Activated naive CD8-positive, alpha-beta T cell treated with anti-CD3 and anti-CD28 coated beads for 36 hours (primary cell): ENCODE measurements at regions not wholly inside any gene's neighbourhood (a gene's known extent, or its start where the extent isn't known, plus 50 kb on each side); places are given as distances from the start of the nearest gene placed in this dataset.

Source experiments
- DNase-seq: peaks from one replicate; pipeline ENCODE4 v3.0.0; 2021
- H3K27ac Mint-ChIP-seq: one replicate; pipeline ENCODE4 v1.8.0; 2022; ENCODE audit warnings: mild to moderate bottlenecking, moderate library complexity, mixed read lengths
- H3K27me3 Mint-ChIP-seq: one replicate; pipeline ENCODE4 v1.8.0; 2022; ENCODE audit warnings: mild to moderate bottlenecking, mixed read lengths
- H3K36me3 Mint-ChIP-seq: one replicate; pipeline ENCODE4 v1.8.0; 2021; ENCODE audit warnings: mild to moderate bottlenecking, mixed read lengths
- H3K4me1 Mint-ChIP-seq: one replicate; pipeline ENCODE4 v1.8.0; 2021; ENCODE audit warnings: mixed read lengths
- H3K4me3 Mint-ChIP-seq: one replicate; pipeline ENCODE4 v1.8.0; 2022; ENCODE audit warnings: mild to moderate bottlenecking, moderate library complexity, mixed read lengths
- H3K9me3 Mint-ChIP-seq: one replicate; pipeline ENCODE4 v1.8.0; 2022; ENCODE audit warnings: mixed read lengths

- Mint-ChIP-seq H3K27me3 (no peaks in the 10 kb centered on the region), H3K4me3 (no peak overlapping the region), H3K36me3 (no peaks in the 10 kb centered on the region), H3K9me3 (no peaks in the 10 kb centered on the region), H3K4me1 (peaks cover 7% of the 10 kb centered on the region), H3K27ac (no peak overlapping the region)
- no peak for DNase-seq
These were observed 71.8 kb downstream of the MYCN start for GRCh38 chr2:16012029-16012596.

- no peak overlapping the region for H3K27ac Mint-ChIP-seq
- no peaks in the 10 kb centered on the region for H3K36me3 Mint-ChIP-seq
- peaks cover 7% of the 10 kb centered on the region for H3K4me1 Mint-ChIP-seq
- no peak for DNase-seq
- no peaks in the 10 kb centered on the region for H3K9me3 Mint-ChIP-seq
- H3K4me3 Mint-ChIP-seq, result no peak overlapping the region
- no peaks in the 10 kb centered on the region for H3K27me3 Mint-ChIP-seq
These were observed 71.2 kb downstream of the MYCN start for GRCh38 chr2:16011621-16011960.

- Mint-ChIP-seq H3K9me3 (no peaks in the 10 kb centered on the region), H3K27ac (no peak overlapping the region), H3K27me3 (no peaks in the 10 kb centered on the region), H3K4me1 (peaks cover 7% of the 10 kb centered on the region), H3K4me3 (no peak overlapping the region), H3K36me3 (no peaks in the 10 kb centered on the region)
- DNase-seq, result no peak
These were observed 70.7 kb downstream of the MYCN start for GRCh38 chr2:16010951-16011620.

GRCh38 chr2:16010011-16010410 lies 69.7 kb downstream of the MYCN start:
- Mint-ChIP-seq H3K27ac (no peak overlapping the region), H3K4me1 (peaks cover 7% of the 10 kb centered on the region), H3K27me3 (no peaks in the 10 kb centered on the region), H3K9me3 (no peaks in the 10 kb centered on the region), H3K36me3 (no peaks in the 10 kb centered on the region), H3K4me3 (no peak overlapping the region)
- DNase-seq, result no peak

DNA sequence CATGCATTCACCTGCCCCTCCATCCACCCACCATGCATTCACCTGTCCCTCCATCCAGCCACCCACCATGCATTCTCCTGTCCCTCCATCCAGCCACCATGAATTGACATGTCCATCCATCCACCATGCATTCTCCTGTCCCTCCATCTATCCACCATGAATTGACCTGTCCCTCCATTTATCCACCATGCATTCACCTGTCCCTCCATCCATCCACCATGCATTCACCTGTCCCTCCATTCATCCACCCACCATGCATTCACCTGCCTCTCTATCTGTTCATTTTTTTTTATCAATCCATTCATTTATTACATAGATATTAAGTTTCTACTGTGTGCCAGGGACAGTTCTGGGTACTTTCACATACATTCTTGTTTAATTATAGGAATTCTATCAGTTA lies 69.2 kb downstream of the MYCN start:
- Mint-ChIP-seq H3K9me3 (no peaks in the 10 kb centered on the region), H3K36me3 (no peaks in the 10 kb centered on the region), H3K4me3 (no peak overlapping the region), H3K4me1 (peaks cover 7% of the 10 kb centered on the region), H3K27me3 (no peaks in the 10 kb centered on the region), H3K27ac (no peak overlapping the region)
- DNase-seq, result no peak

DNA sequence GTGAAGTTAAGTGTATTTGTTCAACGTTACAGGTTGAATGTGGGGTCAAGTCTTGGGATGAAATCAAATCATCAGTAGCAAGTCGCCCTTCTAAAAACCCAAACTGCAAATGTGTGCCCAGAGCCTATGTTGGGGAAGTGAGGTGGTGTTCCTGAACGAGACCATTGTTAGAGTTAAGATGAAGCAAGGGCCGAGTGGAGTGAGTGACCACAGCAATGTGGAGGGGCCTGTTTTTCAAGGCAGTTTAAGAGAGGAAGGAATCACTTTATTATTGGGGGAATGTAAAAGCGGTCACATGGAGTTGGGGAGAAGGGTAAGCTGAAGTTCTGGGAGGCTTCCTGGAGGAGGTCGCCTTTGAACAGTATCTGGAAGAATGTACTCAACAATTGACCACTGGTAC lies 68.5 kb downstream of the MYCN start:
- Mint-ChIP-seq H3K36me3 (no peaks in the 10 kb centered on the region), H3K4me1 (peaks cover 5% of the 10 kb centered on the region), H3K27ac (no peak overlapping the region), H3K9me3 (no peaks in the 10 kb centered on the region), H3K27me3 (no peaks in the 10 kb centered on the region), H3K4me3 (no peak overlapping the region)
- DNase-seq, result no peak

- H3K27ac Mint-ChIP-seq, result no peak overlapping the region
These were observed 68.0 kb downstream of the MYCN start for GRCh38 chr2:16008331-16008850.

GRCh38 chr2:16007167-16007934 lies 67.0 kb downstream of the MYCN start:
- Mint-ChIP-seq H3K4me1 (no peaks in the 10 kb centered on the region), H3K27me3 (no peaks in the 10 kb centered on the region), H3K9me3 (no peaks in the 10 kb centered on the region), H3K4me3 (no peak overlapping the region), H3K27ac (no peak overlapping the region), H3K36me3 (no peaks in the 10 kb centered on the region)
- DNase-seq, result no peak

More at GRCh38 chr2:16008331-16008850, 68.0 kb downstream of the MYCN start:
- no peak for DNase-seq
- H3K27me3 Mint-ChIP-seq, result no peaks in the 10 kb centered on the region
- no peaks in the 10 kb centered on the region for H3K36me3 Mint-ChIP-seq
- H3K9me3 Mint-ChIP-seq, result no peaks in the 10 kb centered on the region
- H3K4me3 Mint-ChIP-seq, result no peak overlapping the region
- H3K4me1 Mint-ChIP-seq, result peaks cover 2% of the 10 kb centered on the region

- Mint-ChIP-seq H3K27me3 (no peaks in the 10 kb centered on the region), H3K9me3 (no peaks in the 10 kb centered on the region), H3K27ac (no peak overlapping the region), H3K36me3 (no peaks in the 10 kb centered on the region), H3K4me3 (no peak overlapping the region), H3K4me1 (no peaks in the 10 kb centered on the region)
- DNase-seq, result no peak
These were observed 66.3 kb downstream of the MYCN start for GRCh38 chr2:16006537-16007166.

DNA sequence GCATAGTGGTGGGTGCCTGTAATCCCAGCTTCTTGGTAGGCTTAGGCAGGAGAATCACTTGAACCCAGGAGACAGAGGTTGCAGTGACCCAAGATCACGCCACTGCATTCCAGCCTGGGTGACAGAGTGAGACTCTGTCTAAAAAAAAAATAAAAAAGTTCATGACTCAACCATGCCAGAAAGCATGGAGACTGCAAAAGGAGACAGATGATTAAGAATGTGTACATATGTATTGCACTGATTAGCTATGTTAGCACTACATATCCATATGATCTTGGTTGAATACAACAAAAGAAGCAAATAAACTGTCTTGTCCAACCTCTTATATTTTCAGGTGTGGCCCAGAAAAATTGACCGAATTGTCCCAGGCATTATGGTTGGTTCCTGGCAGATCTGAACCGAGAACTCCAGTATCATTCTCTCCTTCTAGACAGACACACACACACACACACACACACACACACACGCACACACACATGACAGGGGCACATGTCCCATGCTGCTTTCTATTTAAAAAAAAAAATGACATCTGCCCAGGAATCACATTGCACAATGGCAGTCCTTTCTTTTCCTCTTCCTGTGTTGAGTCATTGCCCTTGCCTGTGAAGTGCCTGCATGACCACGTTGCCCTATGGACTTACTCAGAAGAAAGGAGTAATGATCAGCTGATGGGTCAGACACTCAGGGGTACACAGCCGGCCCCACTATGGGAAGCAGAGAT lies 65.6 kb downstream of the MYCN start:
- H3K9me3 Mint-ChIP-seq, result no peaks in the 10 kb centered on the region
- no peak for DNase-seq
- H3K36me3 Mint-ChIP-seq, result no peaks in the 10 kb centered on the region
- H3K4me1 Mint-ChIP-seq, result no peaks in the 10 kb centered on the region
- no peak overlapping the region for H3K4me3 Mint-ChIP-seq
- no peak overlapping the region for H3K27ac Mint-ChIP-seq
- H3K27me3 Mint-ChIP-seq, result no peaks in the 10 kb centered on the region

GRCh38 chr2:16005389-16005788 lies 65.0 kb downstream of the MYCN start:
- Mint-ChIP-seq H3K27me3 (no peaks in the 10 kb centered on the region), H3K27ac (no peak overlapping the region), H3K9me3 (no peaks in the 10 kb centered on the region), H3K36me3 (no peaks in the 10 kb centered on the region), H3K4me3 (no peak overlapping the region), H3K4me1 (no peaks in the 10 kb centered on the region)
- DNase-seq, result no peak

DNA sequence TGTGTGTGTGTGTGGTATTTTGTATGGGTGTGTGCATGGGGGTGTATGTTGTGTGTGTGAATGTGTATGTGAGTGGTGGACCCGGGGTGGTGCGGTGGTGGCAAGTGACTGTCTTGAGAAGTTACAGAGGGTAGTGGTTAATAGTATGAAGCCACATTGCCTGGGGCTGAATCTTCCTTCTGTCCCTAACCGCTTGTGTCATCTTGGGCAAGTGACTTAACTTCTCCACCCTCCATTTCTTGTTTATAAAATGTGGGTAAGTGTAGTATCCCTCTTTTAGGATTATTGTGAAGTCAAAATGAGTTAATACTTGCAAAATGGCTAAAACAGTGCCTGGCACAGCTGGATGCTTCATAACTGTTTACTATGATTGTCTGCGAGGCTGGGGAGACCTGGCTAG lies 63.5 kb downstream of the MYCN start:
- H3K9me3 Mint-ChIP-seq, result no peaks in the 10 kb centered on the region
- H3K36me3 Mint-ChIP-seq, result no peaks in the 10 kb centered on the region
- H3K27ac Mint-ChIP-seq, result no peak overlapping the region
- H3K4me3 Mint-ChIP-seq, result no peak overlapping the region
- no peaks in the 10 kb centered on the region for H3K4me1 Mint-ChIP-seq
- DNase-seq, result no peak
- H3K27me3 Mint-ChIP-seq, result no peaks in the 10 kb centered on the region

DNA sequence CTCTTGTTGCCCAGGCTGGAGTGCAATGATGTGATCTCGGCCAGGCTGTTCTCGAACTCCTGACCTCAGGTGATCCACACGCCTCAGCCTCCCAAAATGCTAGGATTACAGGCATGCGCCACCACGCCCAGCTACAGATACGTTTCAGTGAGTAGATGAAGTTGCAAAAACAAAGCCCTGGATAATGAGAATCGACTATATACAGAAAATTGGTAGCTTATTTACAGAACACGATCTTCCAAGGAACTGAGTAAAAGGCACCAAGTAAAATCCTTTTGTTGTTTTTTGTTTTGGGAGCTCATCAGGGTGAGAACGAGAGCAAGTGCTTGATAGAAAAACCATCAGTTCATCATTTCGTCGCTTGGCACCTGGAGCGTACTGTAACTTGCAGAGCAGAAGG lies 62.8 kb downstream of the MYCN start:
- no peaks in the 10 kb centered on the region for H3K27me3 Mint-ChIP-seq
- no peak overlapping the region for H3K4me3 Mint-ChIP-seq
- no peak for DNase-seq
- H3K4me1 Mint-ChIP-seq, result no peaks in the 10 kb centered on the region
- no peaks in the 10 kb centered on the region for H3K36me3 Mint-ChIP-seq
- H3K27ac Mint-ChIP-seq, result no peak overlapping the region
- H3K9me3 Mint-ChIP-seq, result no peaks in the 10 kb centered on the region

DNA sequence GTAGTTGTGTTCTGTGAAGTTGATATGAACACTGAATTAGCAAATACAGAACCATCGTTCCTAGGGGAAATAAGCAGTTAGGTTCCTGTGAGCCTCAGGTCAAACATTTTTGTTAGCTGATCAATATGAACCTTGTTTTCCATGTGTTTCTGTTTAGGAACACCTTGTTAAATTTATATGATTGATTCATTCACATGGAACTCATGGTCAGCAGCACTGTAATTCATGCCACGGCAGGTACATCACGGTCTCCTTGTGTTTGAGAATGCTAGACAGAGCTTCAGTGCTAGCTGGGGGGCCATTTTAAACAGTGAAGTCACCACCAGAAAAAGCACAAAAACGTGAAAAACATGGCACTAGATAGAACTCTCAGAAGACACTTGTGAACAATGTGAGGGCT lies 62.2 kb downstream of the MYCN start:
- Mint-ChIP-seq H3K36me3 (no peaks in the 10 kb centered on the region), H3K27ac (no peak overlapping the region), H3K9me3 (no peaks in the 10 kb centered on the region), H3K4me1 (no peaks in the 10 kb centered on the region), H3K4me3 (no peak overlapping the region), H3K27me3 (no peaks in the 10 kb centered on the region)
- DNase-seq, result no peak

GRCh38 chr2:16002144-16002543 lies 61.8 kb downstream of the MYCN start:
- Mint-ChIP-seq H3K4me1 (no peaks in the 10 kb centered on the region), H3K27me3 (no peaks in the 10 kb centered on the region), H3K9me3 (no peaks in the 10 kb centered on the region), H3K4me3 (no peak overlapping the region), H3K36me3 (no peaks in the 10 kb centered on the region), H3K27ac (no peak overlapping the region)
- DNase-seq, result no peak
